A673 (cell line): ENCODE measurements at regions not wholly inside any gene's neighbourhood (a gene's known extent, or its start where the extent isn't known, plus 50 kb on each side); places are given as distances from the start of the nearest gene placed in this dataset.

ENCODE experiments used
- BruUV-seq: library from RNA; stranded (reverse); fragments of 400-500 nt; replicated peaks from 2 replicates; lab custom pipeline; 2021; lab: Mats Ljungman, UMichigan
- CTCF ChIA-PET: fragments of 300-600 bp; sonication (Branson Sonifier 250); formaldehyde crosslinking; loops from one replicate; lab custom pipeline; 2022; ENCODE audit warnings: antibody characterized with exemption; lab: Charles Lee
- POLR2A ChIA-PET: fragments of 300-600 bp; sonication (Branson Sonifier 250); formaldehyde crosslinking; loops from one replicate; lab custom pipeline; 2022; ENCODE audit warnings: antibody characterized with exemption; ENCODE audit not compliant: low non-redundant PET; lab: Charles Lee
- DNase-seq: peaks from one replicate; pipeline ENCODE4 v3.0.0-alpha.2; 2015; ENCODE audit warnings: low spot score
- H3K27ac ChIP-seq: fragments of 200-600 bp; sonication (generic); 2 replicates; pipeline ENCODE4 v1.5.1; 2016; ENCODE audit warnings: mixed run types, low read depth, mild to moderate bottlenecking, mixed read lengths, antibody characterized with exemption, low read length; ENCODE audit not compliant: poor library complexity, severe bottlenecking
- H3K27me3 ChIP-seq: fragments of 200-600 bp; sonication (generic); replicated peaks from 2 replicates; pipeline ENCODE4 v1.6.1; 2017; ENCODE audit warnings: mixed run types, low read depth, mild to moderate bottlenecking, mixed read lengths, antibody characterized with exemption, low read length; ENCODE audit not compliant: insufficient read depth, poor library complexity
- H3K36me3 ChIP-seq: fragments of 200-600 bp; sonication (generic); 2 replicates; pipeline ENCODE4 v1.6.1; 2016; ENCODE audit warnings: mixed run types, mild to moderate bottlenecking, mixed read lengths, antibody characterized with exemption, low read length; ENCODE audit not compliant: insufficient read depth, poor library complexity, severe bottlenecking
- H3K4me1 ChIP-seq: fragments of 200-600 bp; sonication (generic); 2 replicates; pipeline ENCODE4 v1.6.1; 2017; ENCODE audit warnings: mixed run types, mild to moderate bottlenecking, mixed read lengths, antibody characterized with exemption, low read length; ENCODE audit not compliant: insufficient read depth, poor library complexity, severe bottlenecking
- H3K4me3 ChIP-seq: fragments of 200-600 bp; sonication (generic); 2 replicates; pipeline ENCODE4 v1.5.1; 2016; ENCODE audit warnings: low read depth, mixed run types, mild to moderate bottlenecking, mixed read lengths, low read length; ENCODE audit not compliant: poor library complexity, severe bottlenecking
- H3K9me3 ChIP-seq: fragments of 200-600 bp; sonication (generic); 2 replicates; pipeline ENCODE4 v1.6.1; 2016; ENCODE audit warnings: mixed run types, low read depth, mild to moderate bottlenecking, mixed read lengths, antibody characterized with exemption, low read length; ENCODE audit not compliant: poor library complexity, severe bottlenecking
- EZH2 ChIP-seq: fragments of 200-600 bp; sonication (generic); IDR thresholded peaks from 2 replicates; pipeline ENCODE4 v1.6.1; 2017; ENCODE audit warnings: borderline replicate concordance, low read depth, mild to moderate bottlenecking, mixed read lengths, antibody characterized with exemption, low read length; ENCODE audit not compliant: poor library complexity, severe bottlenecking
- intact Hi-C: fragments of 100-400 bp; cut with micrococcal nuclease; formaldehyde crosslinking; loops from one replicate; pipeline ENCODE4 v1.10.0; 2022; ENCODE audit not compliant: unreplicated experiment
- TF ChIP-seq, protein P1 (sequence below): fragments of 300-800, 200-600 bp; sonication (generic); conservative IDR thresholded peaks from 2 replicates; pipeline ENCODE4 v1.5.1; 2017; ENCODE audit warnings: low read depth, mild to moderate bottlenecking, antibody characterized with exemption, low read length, moderate library complexity, mixed read lengths

DNA sequence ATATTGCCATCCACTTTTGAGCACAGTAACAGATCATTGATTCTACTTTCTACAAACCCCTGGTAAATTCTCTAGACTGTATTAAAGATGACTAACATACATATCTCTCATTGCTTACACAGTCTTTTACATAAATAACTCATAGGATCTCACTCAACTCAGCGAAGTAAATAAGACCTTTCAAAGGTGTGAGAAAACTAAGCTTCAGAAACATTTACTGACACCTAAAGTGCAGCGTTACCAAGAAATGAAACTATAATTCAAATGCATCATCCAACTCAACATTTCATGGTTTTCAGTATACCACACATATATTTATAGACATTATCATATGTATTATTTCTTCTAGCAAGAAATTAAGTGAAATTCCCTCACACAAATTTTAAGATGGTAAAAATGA, 189.8 kb downstream of the METTL4 start:
- BruUV-seq: no TSS peak
- no peaks in the 10 kb centered on the region for H3K4me1 ChIP-seq
- CTCF ChIA-PET: no interaction called here
- no peaks in the 10 kb centered on the region for H3K36me3 ChIP-seq
- POLR2A ChIA-PET: no interaction called here
- intact Hi-C loops: no loop called here
- H3K4me3 ChIP-seq: no peak overlapping the region
- H3K27me3 ChIP-seq: peaks cover 22% of the 10 kb centered on the region
- no peak overlapping the region for H3K27ac ChIP-seq
- DNase-seq: no peak
- H3K9me3 ChIP-seq: no peaks in the 10 kb centered on the region
- TF ChIP-seq EZH2: no peak

- H3K27me3 ChIP-seq: peaks cover 4% of the 10 kb centered on the region
- H3K9me3 ChIP-seq: peaks cover 7% of the 10 kb centered on the region
- CTCF ChIA-PET: no interaction called here
- POLR2A ChIA-PET: no interaction called here
- no TSS peak for BruUV-seq
- H3K4me1 ChIP-seq: no peaks in the 10 kb centered on the region
- DNase-seq: no peak
- H3K36me3 ChIP-seq: no peaks in the 10 kb centered on the region
- no peak overlapping the region for H3K27ac ChIP-seq
- intact Hi-C loops: no loop called here
- TF ChIP-seq EZH2: no peak
- TF ChIP-seq, protein P1, sequence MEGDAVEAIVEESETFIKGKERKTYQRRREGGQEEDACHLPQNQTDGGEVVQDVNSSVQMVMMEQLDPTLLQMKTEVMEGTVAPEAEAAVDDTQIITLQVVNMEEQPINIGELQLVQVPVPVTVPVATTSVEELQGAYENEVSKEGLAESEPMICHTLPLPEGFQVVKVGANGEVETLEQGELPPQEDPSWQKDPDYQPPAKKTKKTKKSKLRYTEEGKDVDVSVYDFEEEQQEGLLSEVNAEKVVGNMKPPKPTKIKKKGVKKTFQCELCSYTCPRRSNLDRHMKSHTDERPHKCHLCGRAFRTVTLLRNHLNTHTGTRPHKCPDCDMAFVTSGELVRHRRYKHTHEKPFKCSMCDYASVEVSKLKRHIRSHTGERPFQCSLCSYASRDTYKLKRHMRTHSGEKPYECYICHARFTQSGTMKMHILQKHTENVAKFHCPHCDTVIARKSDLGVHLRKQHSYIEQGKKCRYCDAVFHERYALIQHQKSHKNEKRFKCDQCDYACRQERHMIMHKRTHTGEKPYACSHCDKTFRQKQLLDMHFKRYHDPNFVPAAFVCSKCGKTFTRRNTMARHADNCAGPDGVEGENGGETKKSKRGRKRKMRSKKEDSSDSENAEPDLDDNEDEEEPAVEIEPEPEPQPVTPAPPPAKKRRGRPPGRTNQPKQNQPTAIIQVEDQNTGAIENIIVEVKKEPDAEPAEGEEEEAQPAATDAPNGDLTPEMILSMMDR: no peak
- no peak overlapping the region for H3K4me3 ChIP-seq
Measured at GRCh38 chr18:2387588-2387987, 183.7 kb downstream of the METTL4 start.

DNA sequence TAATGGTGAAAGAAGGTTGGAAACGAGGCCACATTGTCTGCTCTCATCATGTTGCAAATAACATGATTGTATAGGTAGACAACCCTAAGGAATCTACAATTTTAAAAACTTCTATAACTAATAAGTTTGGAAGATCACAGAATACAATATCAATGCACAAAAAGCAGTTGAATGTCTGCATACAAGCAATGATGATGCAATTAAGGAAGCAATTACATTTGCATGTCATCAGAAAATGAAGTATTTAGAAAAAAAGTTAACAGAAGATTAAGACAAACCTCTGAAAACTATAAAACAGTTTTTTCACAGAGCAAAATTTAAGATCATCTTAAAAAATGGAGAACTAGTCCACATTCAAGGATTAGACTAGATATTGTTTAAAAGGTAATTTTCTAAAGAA, 181.1 kb downstream of the METTL4 start:
- H3K27ac ChIP-seq: no peak overlapping the region
- CTCF ChIA-PET: no interaction called here
- no peak overlapping the region for H3K4me3 ChIP-seq
- H3K4me1 ChIP-seq: no peaks in the 10 kb centered on the region
- no TSS peak for BruUV-seq
- H3K27me3 ChIP-seq: peaks cover 21% of the 10 kb centered on the region
- POLR2A ChIA-PET: no interaction called here
- TF ChIP-seq EZH2: no peak
- TF ChIP-seq, protein P1: no peak
- H3K36me3 ChIP-seq: no peaks in the 10 kb centered on the region
- H3K9me3 ChIP-seq: peaks cover 7% of the 10 kb centered on the region
- intact Hi-C loops: no loop called here
- DNase-seq: no peak

GRCh38 chr18:2391470-2391869, 179.8 kb downstream of the METTL4 start:
- no peak for DNase-seq
- TF ChIP-seq EZH2: no peak
- TF ChIP-seq, protein P1: no peak
- H3K27ac ChIP-seq: no peak overlapping the region
- no peaks in the 10 kb centered on the region for H3K4me1 ChIP-seq
- no peaks in the 10 kb centered on the region for H3K36me3 ChIP-seq
- intact Hi-C loops: no loop called here
- BruUV-seq: no TSS peak
- peaks cover 7% of the 10 kb centered on the region for H3K9me3 ChIP-seq
- H3K4me3 ChIP-seq: no peak overlapping the region
- ChIA-PET POLR2A (no interaction called here), CTCF (no interaction called here)
- H3K27me3 ChIP-seq: peaks cover 22% of the 10 kb centered on the region
